Stimulated activated CD8-positive, alpha-beta memory T cell treated with anti-CD3 and anti-CD28 coated beads, Interleukin-4, amount 100 ng/mL, for 24 hours (primary cell): ENCODE measurements at regions not wholly inside any gene's neighbourhood (a gene's known extent, or its start where the extent isn't known, plus 50 kb on each side); places are given as distances from the start of the nearest gene placed in this dataset.
"Not testable (repeated sequence)": the region's sequence is repeated elsewhere in the genome, so short reads cannot be mapped to it uniquely, and the experiment has no call there.

Experiments
- DNase-seq: peaks from one replicate; pipeline ENCODE4 v3.0.0-alpha.2; 2020; ENCODE audit warnings: low read depth

GRCh38 chr6:19156443-19156842 lies 680.7 kb upstream of the ID4 start:
- DNase-seq = no peak

- no peak for DNase-seq
These were observed 679.7 kb upstream of the ID4 start for GRCh38 chr6:19157486-19157885.

GRCh38 chr6:19158586-19158985 lies 678.6 kb upstream of the ID4 start:
- DNase-seq = no peak

GRCh38 chr6:19159089-19159488 lies 678.1 kb upstream of the ID4 start:
- DNase-seq = no peak

GRCh38 chr6:19159561-19159960 lies 677.6 kb upstream of the ID4 start:
- DNase-seq = no peak

GRCh38 chr6:19160081-19160730 lies 677.0 kb upstream of the ID4 start:
- DNase-seq = no peak

- no peak for DNase-seq
These were observed 669.9 kb upstream of the ID4 start for GRCh38 chr6:19167251-19167650.

GRCh38 chr6:19169366-19169765 lies 667.8 kb upstream of the ID4 start:
- DNase-seq = no peak

- no peak for DNase-seq
These were observed 662.1 kb upstream of the ID4 start for GRCh38 chr6:19175023-19175422.

- no peak for DNase-seq
These were observed 656.7 kb upstream of the ID4 start for GRCh38 chr6:19180348-19181072.

GRCh38 chr6:19181211-19181610 lies 656.0 kb upstream of the ID4 start:
- no peak for DNase-seq

- DNase-seq = no peak
These were observed 643.5 kb upstream of the ID4 start for GRCh38 chr6:19193624-19194023.

GRCh38 chr6:19204445-19204844 lies 632.7 kb upstream of the ID4 start:
- DNase-seq = no peak

GRCh38 chr6:19205076-19205475 lies 632.1 kb upstream of the ID4 start:
- no peak for DNase-seq

- no peak for DNase-seq
These were observed 628.0 kb upstream of the ID4 start for GRCh38 chr6:19209202-19209601.

- DNase-seq = no peak
These were observed 626.1 kb upstream of the ID4 start for GRCh38 chr6:19210849-19211590.

- no peak for DNase-seq
These were observed 622.9 kb upstream of the ID4 start for GRCh38 chr6:19214231-19214630.

GRCh38 chr6:19219931-19220330 lies 617.2 kb upstream of the ID4 start:
- DNase-seq = no peak

- no peak for DNase-seq
These were observed 605.1 kb upstream of the ID4 start for GRCh38 chr6:19231878-19232561.

GRCh38 chr6:19245656-19246055 lies 591.5 kb upstream of the ID4 start:
- DNase-seq = no peak

GRCh38 chr6:19247181-19247580 lies 590.0 kb upstream of the ID4 start:
- not testable (repeated sequence) for DNase-seq

- not testable (repeated sequence) for DNase-seq
These were observed 581.0 kb upstream of the ID4 start for GRCh38 chr6:19256123-19256522.

- no peak for DNase-seq
These were observed 575.5 kb upstream of the ID4 start for GRCh38 chr6:19261642-19262041.
